ENCODE measurements at regions not wholly inside any gene's neighbourhood (a gene's known extent, or its start where the extent isn't known, plus 50 kb on each side); places are given as distances from the start of the nearest gene placed in this dataset.

DNA sequence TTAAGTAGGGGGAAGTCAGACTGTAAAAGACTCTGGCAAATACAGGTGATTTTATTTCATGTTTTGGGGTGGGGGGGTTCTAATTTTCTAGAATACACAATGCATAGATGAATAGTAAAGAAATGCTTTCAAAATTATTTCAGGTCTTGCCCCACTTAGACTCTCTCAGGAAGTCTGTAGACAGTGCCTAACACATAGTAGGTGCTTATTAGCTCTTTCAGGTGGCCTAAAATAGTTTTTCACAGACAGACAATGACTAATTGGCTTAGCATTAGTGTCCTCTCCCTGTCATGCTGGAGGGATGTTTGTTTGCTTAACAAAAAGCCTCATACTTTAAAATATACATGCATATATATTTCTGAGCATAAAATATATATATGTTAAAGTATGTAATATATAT is 366.0 kb downstream of the SOX9 start:
- Histone ChIP-seq H3K27ac (ENCODE audit: low read depth, low read length) (no peak overlapping the region), H3K36me3 (ENCODE audit: control insufficient read depth, insufficient read depth, low read length) (no peaks in the 10 kb centered on the region), H3K27me3 (ENCODE audit: control insufficient read depth, insufficient read depth, low read length) (no peaks in the 10 kb centered on the region), H3K9me3 (ENCODE audit: control insufficient read depth, insufficient read depth, low read length) (peaks cover 2% of the 10 kb centered on the region), H3K4me3 (ENCODE audit: low read depth, low read length) (no peak overlapping the region), H3K4me1 (ENCODE audit: control insufficient read depth, insufficient read depth, low read length) (peaks cover 15% of the 10 kb centered on the region)
- DNase-seq (ENCODE audit: low read depth in 4 of 6, low spot score in 6 of 6) = no peak

- Histone ChIP-seq H3K36me3 (ENCODE audit: control insufficient read depth, insufficient read depth, low read length) (no peaks in the 10 kb centered on the region), H3K27me3 (ENCODE audit: control insufficient read depth, insufficient read depth, low read length) (no peaks in the 10 kb centered on the region), H3K4me1 (ENCODE audit: control insufficient read depth, insufficient read depth, low read length) (peaks cover 15% of the 10 kb centered on the region), H3K4me3 (ENCODE audit: low read depth, low read length) (no peak overlapping the region), H3K27ac (ENCODE audit: low read depth, low read length) (no peak overlapping the region), H3K9me3 (ENCODE audit: control insufficient read depth, insufficient read depth, low read length) (peaks cover 2% of the 10 kb centered on the region)
- 69% methylated on average over 15 of the region's 19 CpGs for WGBS (ENCODE audit: insufficient coverage)
- peak in 1 of 6 donors; percentile 75 for DNase-seq (ENCODE audit: low read depth in 4 of 6, low spot score in 6 of 6)
Measured at GRCh38 chr17:72487731-72488494, 367.1 kb downstream of the SOX9 start.

DNA sequence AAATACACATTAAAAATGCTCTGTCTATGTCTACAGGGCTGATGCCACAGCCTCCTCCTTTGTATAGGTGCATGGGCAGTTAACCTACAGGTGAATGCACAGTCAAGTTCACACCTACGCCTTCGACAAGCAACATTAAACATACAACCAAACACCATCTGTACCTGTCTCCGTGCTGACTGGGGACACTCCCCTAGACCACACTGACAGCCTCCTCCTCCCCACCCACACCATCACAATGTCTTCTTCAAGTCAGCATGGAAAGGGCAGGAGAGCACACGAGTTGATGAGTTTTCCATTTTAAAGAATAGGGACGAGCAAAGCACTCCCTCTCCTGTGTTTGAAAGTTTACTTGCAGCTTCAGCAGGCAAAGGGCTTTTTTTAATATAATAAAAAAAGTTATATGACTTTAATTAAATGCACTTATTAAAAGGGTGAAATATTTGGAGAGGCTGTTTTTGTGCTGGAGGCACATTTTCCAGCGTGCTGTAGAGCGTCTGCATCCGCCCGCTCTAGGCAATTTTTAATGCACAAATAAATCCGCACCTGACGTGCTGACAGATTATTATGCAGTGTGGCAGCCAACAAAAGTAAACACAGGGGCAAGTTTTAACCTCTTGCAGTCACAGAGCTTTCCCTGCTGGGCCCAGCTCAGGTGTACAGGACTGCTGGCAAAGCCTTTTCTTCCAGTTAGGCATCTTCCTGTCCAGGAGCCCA is 367.9 kb downstream of the SOX9 start:
- DNase-seq (ENCODE audit: low read depth in 4 of 6, low spot score in 6 of 6) = peak in 1 of 6 donors; percentile 60
- no peak overlapping the region for H3K27ac ChIP-seq (ENCODE audit: low read depth, low read length)
- WGBS (ENCODE audit: insufficient coverage) = 52% methylated on average over 9 of the region's 11 CpGs

GRCh38 chr17:72489272-72489641 is 368.4 kb downstream of the SOX9 start:
- WGBS (ENCODE audit: insufficient coverage) = 43% methylated on average over 3 of the region's 5 CpGs

More for the DNA sequence above, 367.9 kb downstream of the SOX9 start:
- Histone ChIP-seq H3K4me3 (ENCODE audit: low read depth, low read length) (no peak overlapping the region), H3K9me3 (ENCODE audit: control insufficient read depth, insufficient read depth, low read length) (peaks cover 2% of the 10 kb centered on the region), H3K4me1 (ENCODE audit: control insufficient read depth, insufficient read depth, low read length) (peaks cover 15% of the 10 kb centered on the region), H3K36me3 (ENCODE audit: control insufficient read depth, insufficient read depth, low read length) (no peaks in the 10 kb centered on the region), H3K27me3 (ENCODE audit: control insufficient read depth, insufficient read depth, low read length) (no peaks in the 10 kb centered on the region)

GRCh38 chr17:72491102-72491501 is 370.3 kb downstream of the SOX9 start:
- 100% methylated on average over 1 of the region's 2 CpGs for WGBS (ENCODE audit: insufficient coverage)

More at GRCh38 chr17:72489272-72489641, 368.4 kb downstream of the SOX9 start:
- DNase-seq (ENCODE audit: low read depth in 4 of 6, low spot score in 6 of 6) = no peak
- Histone ChIP-seq H3K36me3 (ENCODE audit: control insufficient read depth, insufficient read depth, low read length) (no peaks in the 10 kb centered on the region), H3K4me1 (ENCODE audit: control insufficient read depth, insufficient read depth, low read length) (peaks cover 15% of the 10 kb centered on the region), H3K4me3 (ENCODE audit: low read depth, low read length) (no peak overlapping the region), H3K27ac (ENCODE audit: low read depth, low read length) (no peak overlapping the region), H3K27me3 (ENCODE audit: control insufficient read depth, insufficient read depth, low read length) (no peaks in the 10 kb centered on the region), H3K9me3 (ENCODE audit: control insufficient read depth, insufficient read depth, low read length) (peaks cover 2% of the 10 kb centered on the region)

GRCh38 chr17:72492494-72492893 is 371.7 kb downstream of the SOX9 start:
- no peaks in the 10 kb centered on the region for H3K36me3 ChIP-seq (ENCODE audit: control insufficient read depth, insufficient read depth, low read length)
- no peaks in the 10 kb centered on the region for H3K27me3 ChIP-seq (ENCODE audit: control insufficient read depth, insufficient read depth, low read length)
- no CpG with 5 or more reads among the region's 2 CpGs for WGBS (ENCODE audit: insufficient coverage)
- DNase-seq (ENCODE audit: low read depth in 4 of 6, low spot score in 6 of 6) = no peak
- no peak overlapping the region for H3K27ac ChIP-seq (ENCODE audit: low read depth, low read length)
- H3K4me3 ChIP-seq (ENCODE audit: low read depth, low read length) = no peak overlapping the region
- H3K4me1 ChIP-seq (ENCODE audit: control insufficient read depth, insufficient read depth, low read length) = peaks cover 13% of the 10 kb centered on the region
- peaks cover 2% of the 10 kb centered on the region for H3K9me3 ChIP-seq (ENCODE audit: control insufficient read depth, insufficient read depth, low read length)

More at GRCh38 chr17:72491102-72491501, 370.3 kb downstream of the SOX9 start:
- DNase-seq (ENCODE audit: low read depth in 4 of 6, low spot score in 6 of 6) = no peak
- Histone ChIP-seq H3K27me3 (ENCODE audit: control insufficient read depth, insufficient read depth, low read length) (no peaks in the 10 kb centered on the region), H3K9me3 (ENCODE audit: control insufficient read depth, insufficient read depth, low read length) (peaks cover 2% of the 10 kb centered on the region), H3K4me1 (ENCODE audit: control insufficient read depth, insufficient read depth, low read length) (peaks cover 15% of the 10 kb centered on the region), H3K4me3 (ENCODE audit: low read depth, low read length) (no peak overlapping the region), H3K36me3 (ENCODE audit: control insufficient read depth, insufficient read depth, low read length) (no peaks in the 10 kb centered on the region), H3K27ac (ENCODE audit: low read depth, low read length) (no peak overlapping the region)

DNA sequence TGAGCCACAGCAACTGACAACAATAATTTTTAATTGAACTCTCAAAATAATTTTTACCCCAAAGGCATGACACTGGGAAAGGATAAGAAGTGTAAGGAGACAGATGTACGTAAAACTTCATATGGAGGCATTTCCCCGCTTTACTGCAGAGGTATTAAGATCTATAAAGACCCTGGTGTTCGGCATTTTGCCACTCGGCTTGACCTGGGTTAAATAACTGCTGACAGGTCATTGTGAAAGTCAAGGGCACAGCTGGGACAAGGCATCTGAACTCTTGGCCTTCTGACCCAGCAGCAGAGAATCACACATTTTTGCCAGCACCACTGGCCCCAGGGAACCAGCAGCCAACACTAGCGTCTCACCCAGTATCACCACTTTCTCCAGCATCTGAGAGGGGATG is 372.1 kb downstream of the SOX9 start:
- Histone ChIP-seq H3K36me3 (ENCODE audit: control insufficient read depth, insufficient read depth, low read length) (no peaks in the 10 kb centered on the region), H3K9me3 (ENCODE audit: control insufficient read depth, insufficient read depth, low read length) (peaks cover 2% of the 10 kb centered on the region), H3K4me1 (ENCODE audit: control insufficient read depth, insufficient read depth, low read length) (peaks cover 9% of the 10 kb centered on the region), H3K27me3 (ENCODE audit: control insufficient read depth, insufficient read depth, low read length) (no peaks in the 10 kb centered on the region), H3K27ac (ENCODE audit: low read depth, low read length) (no peak overlapping the region), H3K4me3 (ENCODE audit: low read depth, low read length) (no peak overlapping the region)
- 82% methylated on average over 3 of the region's 5 CpGs for WGBS (ENCODE audit: insufficient coverage)
- no peak for DNase-seq (ENCODE audit: low read depth in 4 of 6, low spot score in 6 of 6)

- Histone ChIP-seq H3K27me3 (ENCODE audit: control insufficient read depth, insufficient read depth, low read length) (no peaks in the 10 kb centered on the region), H3K4me3 (ENCODE audit: low read depth, low read length) (no peak overlapping the region), H3K27ac (ENCODE audit: low read depth, low read length) (no peak overlapping the region), H3K9me3 (ENCODE audit: control insufficient read depth, insufficient read depth, low read length) (peaks cover 2% of the 10 kb centered on the region), H3K4me1 (ENCODE audit: control insufficient read depth, insufficient read depth, low read length) (no peaks in the 10 kb centered on the region), H3K36me3 (ENCODE audit: control insufficient read depth, insufficient read depth, low read length) (no peaks in the 10 kb centered on the region)
- WGBS (ENCODE audit: insufficient coverage) = 83% methylated on average over 1 of the region's 2 CpGs
- no peak for DNase-seq (ENCODE audit: low read depth in 4 of 6, low spot score in 6 of 6)
Measured at GRCh38 chr17:72494566-72494965, 373.7 kb downstream of the SOX9 start.

GRCh38 chr17:72496461-72496860 is 375.6 kb downstream of the SOX9 start:
- H3K36me3 ChIP-seq (ENCODE audit: control insufficient read depth, insufficient read depth, low read length) = no peaks in the 10 kb centered on the region
- H3K4me1 ChIP-seq (ENCODE audit: control insufficient read depth, insufficient read depth, low read length) = peaks cover 7% of the 10 kb centered on the region
- no peak overlapping the region for H3K4me3 ChIP-seq (ENCODE audit: low read depth, low read length)
- DNase-seq (ENCODE audit: low read depth in 4 of 6, low spot score in 6 of 6) = no peak
- no peaks in the 10 kb centered on the region for H3K9me3 ChIP-seq (ENCODE audit: control insufficient read depth, insufficient read depth, low read length)
- H3K27ac ChIP-seq (ENCODE audit: low read depth, low read length) = no peak overlapping the region
- WGBS (ENCODE audit: insufficient coverage) = no CpG with 5 or more reads among the region's 6 CpGs
- H3K27me3 ChIP-seq (ENCODE audit: control insufficient read depth, insufficient read depth, low read length) = no peaks in the 10 kb centered on the region

DNA sequence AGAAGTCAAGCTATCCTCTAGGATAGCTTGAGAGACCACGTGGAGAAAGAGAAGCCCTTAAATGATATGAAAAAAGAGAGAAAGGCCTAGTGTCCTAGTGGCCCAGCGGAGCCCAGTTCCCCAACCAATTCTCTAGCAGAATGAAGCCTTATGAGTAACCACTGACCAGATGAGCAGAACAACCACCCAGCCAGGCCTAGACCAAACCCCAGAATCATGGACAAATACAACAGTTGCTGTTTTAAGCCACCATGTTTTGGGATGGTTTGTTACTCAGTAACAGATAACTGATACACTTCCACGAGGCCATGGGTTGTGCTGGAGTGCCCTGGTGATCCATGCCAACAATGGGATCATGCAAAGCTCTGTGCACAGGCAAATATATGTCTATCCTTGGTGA is 377.1 kb downstream of the SOX9 start:
- no peak overlapping the region for H3K4me3 ChIP-seq (ENCODE audit: low read depth, low read length)
- no peak overlapping the region for H3K27ac ChIP-seq (ENCODE audit: low read depth, low read length)
- H3K4me1 ChIP-seq (ENCODE audit: control insufficient read depth, insufficient read depth, low read length) = peaks cover 21% of the 10 kb centered on the region
- H3K27me3 ChIP-seq (ENCODE audit: control insufficient read depth, insufficient read depth, low read length) = no peaks in the 10 kb centered on the region
- 40% methylated on average over 1 of the region's 3 CpGs for WGBS (ENCODE audit: insufficient coverage)
- DNase-seq (ENCODE audit: low read depth in 4 of 6, low spot score in 6 of 6) = no peak
- H3K9me3 ChIP-seq (ENCODE audit: control insufficient read depth, insufficient read depth, low read length) = no peaks in the 10 kb centered on the region
- no peaks in the 10 kb centered on the region for H3K36me3 ChIP-seq (ENCODE audit: control insufficient read depth, insufficient read depth, low read length)
